Tibial nerve (tissue), 3 donors: ENCODE measurements at regions not wholly inside any gene's neighbourhood (a gene's known extent, or its start where the extent isn't known, plus 50 kb on each side); places are given as distances from the start of the nearest gene placed in this dataset.

Source experiments
- POLR2A ChIP-seq, 2 donors: fragments of 450-650 bp; IDR thresholded peaks; one replicate each; pipeline ENCODE4 v1.6.1; 2017; ENCODE audit warnings: antibody characterized with exemption in 2 of 2, mild to moderate bottlenecking in 2 of 2, moderate library complexity in 2 of 2
- TF ChIP-seq, protein P1 (sequence below), 5 experiments: fragments of 200-600 bp in 3 of 5; fragments of 450-650 bp in 2 of 5; sonication (generic) in 3 of 5; IDR thresholded peaks; one replicate each; pipeline ENCODE4 v1.5.1; 2016 to 2019; ENCODE audit warnings: antibody characterized with exemption in 5 of 5, mild to moderate bottlenecking in 3 of 5, moderate library complexity in 2 of 5

DNA sequence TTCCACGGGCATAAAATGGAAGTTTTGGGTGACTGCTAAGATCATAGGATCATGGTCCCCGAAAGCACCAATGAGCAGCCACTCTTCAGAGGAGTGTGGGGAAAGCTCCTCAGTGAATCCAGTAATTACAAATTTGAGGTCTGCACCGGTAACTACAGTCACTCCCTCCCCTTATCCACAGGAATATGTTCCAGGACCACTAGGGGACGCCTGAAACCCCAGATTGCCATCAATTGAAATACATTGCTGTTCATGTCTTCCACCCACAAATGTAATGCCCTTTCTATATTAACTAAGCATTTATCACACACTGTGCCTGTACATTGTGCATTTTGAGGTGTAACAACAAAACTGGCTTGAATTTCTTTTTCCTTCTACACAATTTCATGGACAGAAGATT lies 447.9 kb upstream of the PFKP start:
- TF ChIP-seq, protein P1, sequence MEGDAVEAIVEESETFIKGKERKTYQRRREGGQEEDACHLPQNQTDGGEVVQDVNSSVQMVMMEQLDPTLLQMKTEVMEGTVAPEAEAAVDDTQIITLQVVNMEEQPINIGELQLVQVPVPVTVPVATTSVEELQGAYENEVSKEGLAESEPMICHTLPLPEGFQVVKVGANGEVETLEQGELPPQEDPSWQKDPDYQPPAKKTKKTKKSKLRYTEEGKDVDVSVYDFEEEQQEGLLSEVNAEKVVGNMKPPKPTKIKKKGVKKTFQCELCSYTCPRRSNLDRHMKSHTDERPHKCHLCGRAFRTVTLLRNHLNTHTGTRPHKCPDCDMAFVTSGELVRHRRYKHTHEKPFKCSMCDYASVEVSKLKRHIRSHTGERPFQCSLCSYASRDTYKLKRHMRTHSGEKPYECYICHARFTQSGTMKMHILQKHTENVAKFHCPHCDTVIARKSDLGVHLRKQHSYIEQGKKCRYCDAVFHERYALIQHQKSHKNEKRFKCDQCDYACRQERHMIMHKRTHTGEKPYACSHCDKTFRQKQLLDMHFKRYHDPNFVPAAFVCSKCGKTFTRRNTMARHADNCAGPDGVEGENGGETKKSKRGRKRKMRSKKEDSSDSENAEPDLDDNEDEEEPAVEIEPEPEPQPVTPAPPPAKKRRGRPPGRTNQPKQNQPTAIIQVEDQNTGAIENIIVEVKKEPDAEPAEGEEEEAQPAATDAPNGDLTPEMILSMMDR (IDR thresholded peaks at IDR 0.05) = no peak
- no peak for TF ChIP-seq POLR2A (IDR thresholded peaks at IDR 0.05)
